NCI-H748 (cell line): ENCODE measurements at regions not wholly inside any gene's neighbourhood (a gene's known extent, or its start where the extent isn't known, plus 50 kb on each side); places are given as distances from the start of the nearest gene placed in this dataset.

Experiments used
- DNase-seq: peaks from one replicate; lab custom pipeline; 2025; ENCODE audit not compliant: unreplicated experiment; lab: John Stamatoyannopoulos, UW

GRCh38 chr20:60870040-60870439, 382.0 kb upstream of the CDH4 start:
- DNase-seq = no peak

- no peak for DNase-seq
Measured at GRCh38 chr20:60872224-60872623, 379.8 kb upstream of the CDH4 start.

- no peak for DNase-seq
Measured at GRCh38 chr20:60877071-60877857, 374.8 kb upstream of the CDH4 start.

GRCh38 chr20:60882836-60883235, 369.2 kb upstream of the CDH4 start:
- no peak for DNase-seq

- DNase-seq = no peak
Measured at GRCh38 chr20:60883496-60883895, 368.6 kb upstream of the CDH4 start.

- no peak for DNase-seq
Measured at GRCh38 chr20:60884277-60884676, 367.8 kb upstream of the CDH4 start.

GRCh38 chr20:60888771-60889170, 363.3 kb upstream of the CDH4 start:
- no peak for DNase-seq

- no peak for DNase-seq
Measured at GRCh38 chr20:60892095-60892813, 359.8 kb upstream of the CDH4 start.

- no peak for DNase-seq
Measured at GRCh38 chr20:60894091-60894490, 358.0 kb upstream of the CDH4 start.

- DNase-seq = no peak
Measured at GRCh38 chr20:60895363-60896079, 356.5 kb upstream of the CDH4 start.

GRCh38 chr20:60897976-60898375, 354.1 kb upstream of the CDH4 start:
- peak; percentile 10 for DNase-seq

GRCh38 chr20:60899320-60899719, 352.7 kb upstream of the CDH4 start:
- DNase-seq = no peak

- DNase-seq = no peak
Measured at GRCh38 chr20:60900618-60901017, 351.4 kb upstream of the CDH4 start.

GRCh38 chr20:60901831-60902230, 350.2 kb upstream of the CDH4 start:
- DNase-seq = no peak

- no peak for DNase-seq
Measured at GRCh38 chr20:60903325-60903971, 348.6 kb upstream of the CDH4 start.

GRCh38 chr20:60904730-60905129, 347.3 kb upstream of the CDH4 start:
- no peak for DNase-seq

- no peak for DNase-seq
Measured at GRCh38 chr20:60905919-60906318, 346.1 kb upstream of the CDH4 start.

- DNase-seq = no peak
Measured at GRCh38 chr20:60906555-60906954, 345.5 kb upstream of the CDH4 start.

GRCh38 chr20:60913298-60913697, 338.8 kb upstream of the CDH4 start:
- no peak for DNase-seq

GRCh38 chr20:60921022-60921622, 330.9 kb upstream of the CDH4 start:
- no peak for DNase-seq

- no peak for DNase-seq
Measured at GRCh38 chr20:60926831-60927230, 325.2 kb upstream of the CDH4 start.
